Activated CD4-positive, alpha-beta memory T cell treated with anti-CD3 and anti-CD28 coated beads, Interleukin-2, amount 10 ng/mL, durations not matched to agents 7 days and 5 days (primary cell): ENCODE measurements at regions not wholly inside any gene's neighbourhood (a gene's known extent, or its start where the extent isn't known, plus 50 kb on each side); places are given as distances from the start of the nearest gene placed in this dataset.

Source experiments
- CTCF ChIA-PET: fragments of 350-600 bp; sonication (Branson Sonifier 250); formaldehyde crosslinking; loops from one replicate; lab custom pipeline; 2021; ENCODE audit warnings: antibody characterized with exemption, inconsistent platforms; lab: Charles Lee
- POLR2A ChIA-PET: fragments of 350-600 bp; sonication (Branson Sonifier 250); formaldehyde crosslinking; loops from one replicate; lab custom pipeline; 2021; ENCODE audit warnings: antibody characterized with exemption; lab: Charles Lee
- DNase-seq: peaks from one replicate; pipeline ENCODE4 v3.0.0-alpha.2; 2020
- H3K27ac Mint-ChIP-seq: one replicate; pipeline ENCODE4 v1.8.0; 2021; ENCODE audit warnings: mild to moderate bottlenecking, mixed read lengths
- H3K27me3 Mint-ChIP-seq: one replicate; pipeline ENCODE4 v1.8.0; 2021; ENCODE audit warnings: mixed read lengths
- H3K36me3 Mint-ChIP-seq: one replicate; pipeline ENCODE4 v1.8.0; 2021; ENCODE audit warnings: low read depth, mixed read lengths
- H3K4me1 Mint-ChIP-seq: one replicate; pipeline ENCODE4 v1.8.0; 2021; ENCODE audit warnings: mixed read lengths
- H3K4me3 Mint-ChIP-seq: one replicate; pipeline ENCODE4 v1.8.0; 2021; ENCODE audit warnings: mild to moderate bottlenecking, mixed read lengths
- H3K9me3 Mint-ChIP-seq: one replicate; pipeline ENCODE4 v1.8.0; 2021; ENCODE audit warnings: mixed read lengths

DNA sequence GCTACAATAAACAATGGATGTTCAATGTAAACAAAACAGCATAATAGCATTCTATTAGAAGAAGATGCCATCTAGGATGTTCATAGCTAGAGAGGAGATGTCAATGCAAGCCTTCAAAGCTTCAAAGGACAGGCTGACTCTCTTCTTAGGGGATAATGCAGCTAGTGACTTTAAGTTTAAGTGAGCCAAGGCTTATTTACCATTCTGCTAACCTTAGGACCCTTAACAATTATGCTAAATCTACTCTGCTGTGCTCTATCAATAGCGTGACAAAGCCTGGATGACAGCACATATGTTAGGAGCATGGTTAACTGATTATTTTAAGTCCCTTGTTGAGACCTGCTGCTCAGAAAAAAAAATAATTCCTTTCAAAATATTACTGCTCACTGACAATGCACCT lies 106.0 kb upstream of the SSTR1 start:
- no peak for DNase-seq
- no peak overlapping the region for H3K4me3 Mint-ChIP-seq
- peaks cover 6% of the 10 kb centered on the region for H3K4me1 Mint-ChIP-seq
- H3K9me3 Mint-ChIP-seq, result peaks cover under 1% of the 10 kb centered on the region
- no peak overlapping the region for H3K27ac Mint-ChIP-seq
- H3K36me3 Mint-ChIP-seq, result peaks cover 6% of the 10 kb centered on the region
- H3K27me3 Mint-ChIP-seq, result no peaks in the 10 kb centered on the region
- ChIA-PET POLR2A (no interaction called here), CTCF (no interaction called here)

- Mint-ChIP-seq H3K36me3 (peaks cover 6% of the 10 kb centered on the region), H3K27ac (no peak overlapping the region), H3K4me3 (no peak overlapping the region), H3K9me3 (peaks cover 8% of the 10 kb centered on the region), H3K27me3 (no peaks in the 10 kb centered on the region), H3K4me1 (peaks cover 14% of the 10 kb centered on the region)
- DNase-seq, result no peak
- ChIA-PET CTCF (no interaction called here), POLR2A (no interaction called here)
These were observed 104.0 kb upstream of the SSTR1 start for GRCh38 chr14:38103542-38104225.

DNA sequence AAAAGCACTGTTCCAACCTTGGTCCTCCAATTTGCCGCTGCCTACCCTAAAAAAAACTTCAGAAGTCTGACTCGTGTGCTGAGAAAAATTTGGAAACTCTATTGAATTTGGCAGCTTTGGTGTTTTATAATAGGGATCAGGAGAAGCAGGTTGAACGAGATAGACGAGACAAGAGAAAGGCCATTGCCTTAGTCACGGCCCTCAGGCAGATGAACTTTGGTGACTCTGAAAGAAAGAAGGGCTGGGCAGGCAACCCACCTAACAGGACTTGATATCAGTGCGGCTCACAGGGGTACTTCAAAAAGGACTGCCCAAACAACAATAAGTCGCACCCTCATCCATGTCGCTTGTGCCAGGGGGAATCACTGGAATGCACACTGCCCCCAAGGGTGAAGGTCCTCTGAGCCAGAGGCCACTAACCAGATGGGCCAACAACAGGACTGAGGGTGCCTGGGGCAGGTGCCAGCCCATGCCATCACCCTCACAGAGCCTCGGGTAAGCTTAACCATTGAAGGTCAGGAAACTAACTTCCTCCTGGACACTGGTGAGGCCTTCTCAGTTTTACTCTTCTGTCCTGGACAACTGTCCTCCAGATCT lies 102.5 kb upstream of the SSTR1 start:
- Mint-ChIP-seq H3K4me1 (peaks cover 14% of the 10 kb centered on the region), H3K27me3 (no peaks in the 10 kb centered on the region), H3K36me3 (peaks cover 6% of the 10 kb centered on the region), H3K9me3 (peaks cover 8% of the 10 kb centered on the region), H3K27ac (no peak overlapping the region), H3K4me3 (no peak overlapping the region)
- ChIA-PET POLR2A (no interaction called here), CTCF (no interaction called here)
- no peak for DNase-seq

GRCh38 chr14:38107216-38107631 lies 100.5 kb upstream of the SSTR1 start:
- Mint-ChIP-seq H3K9me3 (peaks cover 8% of the 10 kb centered on the region), H3K4me1 (peaks cover 14% of the 10 kb centered on the region), H3K27me3 (no peaks in the 10 kb centered on the region), H3K36me3 (peaks cover 6% of the 10 kb centered on the region), H3K27ac (no peak overlapping the region), H3K4me3 (no peak overlapping the region)
- DNase-seq, result no peak
- ChIA-PET CTCF (no interaction called here), POLR2A (no interaction called here)

DNA sequence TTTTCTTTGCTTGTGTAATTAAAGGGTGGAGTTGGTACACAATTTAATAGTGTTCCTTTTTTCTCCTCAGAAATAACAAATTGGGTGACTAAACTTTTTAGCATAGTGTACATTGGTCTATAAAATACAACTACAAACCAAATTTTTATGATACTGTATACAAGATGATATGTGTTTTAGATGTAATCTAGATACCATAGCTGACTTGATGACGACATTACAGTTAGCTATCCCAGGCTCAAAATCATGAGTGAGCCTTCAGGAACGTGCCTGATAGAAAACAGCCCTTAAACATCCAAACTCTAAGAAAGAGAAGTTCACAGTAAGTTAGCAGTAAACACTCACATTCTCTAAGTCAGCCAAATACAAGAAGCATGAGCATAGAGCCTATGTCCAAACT lies 99.0 kb upstream of the SSTR1 start:
- H3K9me3 Mint-ChIP-seq, result peaks cover 8% of the 10 kb centered on the region
- DNase-seq, result no peak
- no peak overlapping the region for H3K4me3 Mint-ChIP-seq
- H3K36me3 Mint-ChIP-seq, result peaks cover 6% of the 10 kb centered on the region
- H3K27ac Mint-ChIP-seq, result no peak overlapping the region
- H3K27me3 Mint-ChIP-seq, result no peaks in the 10 kb centered on the region
- peaks cover 11% of the 10 kb centered on the region for H3K4me1 Mint-ChIP-seq
- ChIA-PET POLR2A (no interaction called here), CTCF (no interaction called here)

- Mint-ChIP-seq H3K36me3 (peaks cover 6% of the 10 kb centered on the region), H3K27ac (no peak overlapping the region), H3K4me1 (peaks cover 8% of the 10 kb centered on the region), H3K4me3 (no peak overlapping the region), H3K9me3 (peaks cover 8% of the 10 kb centered on the region), H3K27me3 (no peaks in the 10 kb centered on the region)
- CTCF ChIA-PET, result no interaction called here
- no peak for DNase-seq
- POLR2A ChIA-PET, result no interaction called here
These were observed 97.4 kb upstream of the SSTR1 start for GRCh38 chr14:38110258-38110657.

DNA sequence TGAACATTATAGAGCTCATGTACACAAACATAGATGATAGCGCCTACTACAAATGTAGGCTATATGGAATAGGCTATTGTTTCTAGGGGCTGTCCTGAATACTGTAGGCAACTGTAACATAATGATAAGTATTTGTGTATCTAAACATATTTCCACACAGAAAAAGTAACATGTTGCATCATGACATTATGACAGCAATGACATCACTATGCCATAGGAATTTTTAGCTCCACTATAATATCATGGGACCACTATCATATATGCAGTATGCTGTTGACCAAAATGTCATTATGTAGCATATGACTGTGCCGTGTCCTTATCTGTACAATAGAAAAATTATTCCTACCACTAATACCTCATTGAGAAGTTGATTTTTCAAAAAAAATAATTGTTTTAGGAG lies 96.7 kb upstream of the SSTR1 start:
- Mint-ChIP-seq H3K4me3 (no peak overlapping the region), H3K27me3 (no peaks in the 10 kb centered on the region), H3K27ac (no peak overlapping the region), H3K4me1 (peaks cover 8% of the 10 kb centered on the region), H3K36me3 (peaks cover 5% of the 10 kb centered on the region), H3K9me3 (peaks cover 8% of the 10 kb centered on the region)
- ChIA-PET CTCF (no interaction called here), POLR2A (no interaction called here)
- DNase-seq, result no peak

DNA sequence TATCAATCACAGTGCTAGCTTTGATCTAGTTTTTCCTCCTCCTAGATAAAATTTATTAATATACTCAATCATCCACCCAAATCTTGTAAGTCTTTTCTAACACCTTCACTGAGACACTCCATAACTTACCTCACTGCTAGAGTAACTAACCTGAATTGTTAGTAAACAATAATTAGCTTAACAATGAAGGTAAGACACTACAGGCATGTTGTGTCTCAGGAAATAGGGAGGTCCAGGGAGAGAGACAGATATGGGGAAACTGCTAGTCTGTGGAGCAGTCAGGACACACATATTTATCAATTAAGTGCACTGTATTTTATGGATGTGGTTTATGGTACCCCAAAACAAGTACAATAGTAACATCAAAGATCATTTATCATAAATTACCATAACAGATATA lies 94.2 kb upstream of the SSTR1 start:
- no peaks in the 10 kb centered on the region for H3K36me3 Mint-ChIP-seq
- DNase-seq, result no peak
- POLR2A ChIA-PET, result no interaction called here
- CTCF ChIA-PET, result no interaction called here
- no peak overlapping the region for H3K27ac Mint-ChIP-seq
- H3K4me1 Mint-ChIP-seq, result no peaks in the 10 kb centered on the region
- H3K27me3 Mint-ChIP-seq, result no peaks in the 10 kb centered on the region
- no peak overlapping the region for H3K4me3 Mint-ChIP-seq
- H3K9me3 Mint-ChIP-seq, result no peaks in the 10 kb centered on the region

GRCh38 chr14:38116895-38117294 lies 90.8 kb upstream of the SSTR1 start:
- POLR2A ChIA-PET, result no interaction called here
- Mint-ChIP-seq H3K27ac (no peak overlapping the region), H3K9me3 (no peaks in the 10 kb centered on the region), H3K4me1 (peaks cover 4% of the 10 kb centered on the region), H3K27me3 (no peaks in the 10 kb centered on the region), H3K4me3 (no peak overlapping the region), H3K36me3 (no peaks in the 10 kb centered on the region)
- CTCF ChIA-PET, result no interaction called here
- no peak for DNase-seq

GRCh38 chr14:38120109-38120508 lies 87.6 kb upstream of the SSTR1 start:
- Mint-ChIP-seq H3K36me3 (no peaks in the 10 kb centered on the region), H3K27ac (no peak overlapping the region), H3K9me3 (no peaks in the 10 kb centered on the region), H3K27me3 (no peaks in the 10 kb centered on the region), H3K4me3 (no peak overlapping the region), H3K4me1 (peaks cover 4% of the 10 kb centered on the region)
- POLR2A ChIA-PET, result no interaction called here
- no peak for DNase-seq
- CTCF ChIA-PET, result no interaction called here

DNA sequence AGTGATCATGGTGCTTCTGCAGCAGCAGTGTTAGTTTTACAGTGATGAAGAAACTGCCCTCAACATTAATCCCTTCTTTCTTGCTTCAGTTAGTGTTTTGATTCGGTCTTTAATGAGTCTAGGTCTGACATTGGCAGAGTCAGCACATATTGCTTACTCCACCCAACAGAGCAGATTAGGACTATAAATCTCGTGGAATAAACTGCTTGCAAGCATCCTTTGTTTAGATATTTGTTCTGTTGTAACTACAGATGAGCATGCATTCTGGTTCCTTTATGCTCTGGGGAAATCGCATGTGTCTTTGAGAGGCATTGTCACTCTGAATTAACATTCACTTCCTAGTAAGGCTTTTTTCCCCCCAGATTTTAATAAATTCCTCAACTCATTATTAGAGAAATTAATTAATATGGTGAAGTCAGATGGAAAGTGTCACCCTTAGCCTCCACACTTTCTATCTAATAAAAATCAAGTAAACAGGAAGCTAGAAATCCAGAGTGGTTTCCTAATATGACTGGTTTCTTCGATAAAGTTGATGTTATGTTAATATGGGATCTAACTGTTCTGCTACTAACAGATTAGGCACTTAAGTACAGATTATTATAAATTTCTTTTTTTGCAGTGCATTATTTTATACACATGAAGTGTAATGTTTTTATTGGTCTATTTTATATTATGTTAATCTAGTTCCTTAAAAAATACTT lies 86.2 kb upstream of the SSTR1 start:
- peaks cover 4% of the 10 kb centered on the region for H3K4me1 Mint-ChIP-seq
- DNase-seq, result no peak
- no peak overlapping the region for H3K4me3 Mint-ChIP-seq
- no peaks in the 10 kb centered on the region for H3K9me3 Mint-ChIP-seq
- no peak overlapping the region for H3K27ac Mint-ChIP-seq
- no peaks in the 10 kb centered on the region for H3K36me3 Mint-ChIP-seq
- no peaks in the 10 kb centered on the region for H3K27me3 Mint-ChIP-seq
- POLR2A ChIA-PET, result no interaction called here
- CTCF ChIA-PET, result no interaction called here

DNA sequence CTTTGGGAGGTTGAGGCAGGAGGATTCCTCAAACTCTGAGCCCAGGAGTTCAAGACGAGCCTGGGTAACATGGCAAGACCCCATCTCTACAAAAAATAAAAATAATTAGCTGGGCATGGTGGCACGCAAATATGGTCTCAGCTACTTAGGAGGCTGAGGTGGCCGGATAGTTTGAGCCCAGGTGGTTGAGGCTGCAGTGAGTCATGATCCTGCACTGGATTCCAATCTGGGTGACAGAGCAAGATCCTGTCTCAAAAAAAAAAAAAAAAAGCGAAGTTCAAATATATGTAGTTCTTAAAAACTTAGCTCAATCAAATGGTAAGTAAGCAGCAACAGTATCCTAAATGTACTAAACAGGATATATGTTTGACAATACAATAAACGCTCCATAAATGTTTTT lies 85.5 kb upstream of the SSTR1 start:
- peaks cover 4% of the 10 kb centered on the region for H3K4me1 Mint-ChIP-seq
- H3K4me3 Mint-ChIP-seq, result no peak overlapping the region
- ChIA-PET POLR2A (no interaction called here), CTCF (no interaction called here)
- H3K9me3 Mint-ChIP-seq, result no peaks in the 10 kb centered on the region
- no peaks in the 10 kb centered on the region for H3K36me3 Mint-ChIP-seq
- H3K27me3 Mint-ChIP-seq, result no peaks in the 10 kb centered on the region
- DNase-seq, result no peak
- H3K27ac Mint-ChIP-seq, result no peak overlapping the region

DNA sequence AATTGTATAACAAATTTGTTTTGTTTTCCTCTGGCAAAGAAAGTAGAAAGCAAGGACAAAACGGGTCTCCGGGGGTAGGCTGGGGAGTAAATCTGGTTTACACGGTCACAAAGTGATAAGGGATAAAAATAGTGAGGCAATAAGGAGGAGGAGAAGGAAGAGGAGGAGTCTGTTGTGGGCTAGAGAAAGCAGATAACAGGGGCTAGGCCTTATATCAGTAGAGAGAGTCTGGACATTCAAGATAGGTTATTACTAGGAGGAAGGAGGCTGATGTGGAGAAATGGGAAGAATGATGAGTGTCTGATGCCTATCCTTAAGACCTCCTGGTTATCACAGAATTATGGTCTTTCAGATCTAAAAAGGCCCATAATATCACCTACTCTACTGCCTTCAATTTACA lies 83.2 kb upstream of the SSTR1 start:
- Mint-ChIP-seq H3K9me3 (no peaks in the 10 kb centered on the region), H3K27ac (no peak overlapping the region), H3K27me3 (no peaks in the 10 kb centered on the region), H3K4me1 (peaks cover 4% of the 10 kb centered on the region), H3K4me3 (no peak overlapping the region), H3K36me3 (no peaks in the 10 kb centered on the region)
- CTCF ChIA-PET, result no interaction called here
- POLR2A ChIA-PET, result no interaction called here
- no peak for DNase-seq
